Psoas muscle (tissue), 7 donors: ENCODE measurements at regions not wholly inside any gene's neighbourhood (a gene's known extent, or its start where the extent isn't known, plus 50 kb on each side); places are given as distances from the start of the nearest gene placed in this dataset.

Experiments used
- ATAC-seq, 4 donors: fragments of 200-7000 bp; cut with Tn5 transposase; one replicate each; pipeline ENCODE4 v1.9.1; 2020; ENCODE audit warnings: moderate library complexity in 3 of 4, mild to moderate bottlenecking in 2 of 4
- DNase-seq, 2 donors: peaks; one replicate each; pipeline ENCODE4 v3.0.0-alpha.2; 2020
- H3K27ac ChIP-seq: fragments of 200-600 bp; one replicate; pipeline ENCODE4 v1.8.0; 2022
- H3K27me3 ChIP-seq, 3 donors: fragments of 200-600 bp in 1 of 3; one replicate each; pipeline versions ENCODE4 v1.6.1 to v1.8.0; 2013 to 2022; ENCODE audit warnings: low read length in 2 of 3, mild to moderate bottlenecking in 2 of 3, moderate library complexity in 1 of 3; ENCODE audit not compliant: insufficient read depth in 3 of 3
- H3K36me3 ChIP-seq, 2 donors: fragments of 200-600 bp in 1 of 2; one replicate each; pipeline versions ENCODE4 v1.6.1 to v1.8.0; 2013 to 2022; ENCODE audit warnings: low read depth in 1 of 2, mild to moderate bottlenecking in 1 of 2, moderate library complexity in 1 of 2; ENCODE audit not compliant: insufficient read depth in 1 of 2
- H3K4me1 ChIP-seq: fragments of 200-600 bp; one replicate; pipeline ENCODE4 v1.8.0; 2022
- H3K4me3 ChIP-seq: fragments of 200-600 bp; one replicate; pipeline ENCODE4 v1.8.0; 2022; ENCODE audit warnings: mild to moderate bottlenecking
- H3K9me3 ChIP-seq: fragments of 200-600 bp; one replicate; pipeline ENCODE4 v1.8.0; 2022
- CTCF ChIP-seq: fragments of 200-600 bp; IDR thresholded peaks from one replicate; pipeline ENCODE4 v1.8.0; 2022; ENCODE audit warnings: antibody characterized with exemption
- WGBS, 3 donors: extraction: QIAGEN DNeasy Blood & Tissue Kit; methylation state at CpG; one replicate each; pipeline versions ENCODE4 v1.1.6 to v1.1.7; 2013; 5-methylcytosine and 5-hydroxymethylcytosine counted together
- intact Hi-C, 2 donors: fragments of 100-400 bp; cut with DNase I; formaldehyde crosslinking; loops; one replicate each; pipeline versions ENCODE4 v1.11.0 to v1.14.2; 2022
- donor health status: healthy with polysubstance abuse.
- donor health status: DM: no; HTN: no; CAD: no; lungs with moderate emphysema.
- donor health status: Bipolar disorder and iron deficiency.
- donor health status: healthy.
- donor health status: DM: yes; HTN: yes; CAD: no.
- donor health status: DM: no; HTN: no; CAD: no.
- donor health status: DM: yes; HTN: yes; CAD: no.

- peak in 1 of 2 donors; percentile 28 for DNase-seq
- Histone ChIP-seq H3K36me3 (no peaks in the 10 kb centered on the region), H3K27ac (no peak overlapping the region), H3K4me3 (no peak overlapping the region), H3K4me1 (no peaks in the 10 kb centered on the region), H3K27me3 (peaks cover 0 to 9% (median 3%) of the 10 kb centered on the region in 3 donors), H3K9me3 (no peaks in the 10 kb centered on the region)
- 78 to 88% (median 85%) methylated on average over 17 of the region's 17 CpGs for WGBS, 3 donors
- no peak for ATAC-seq
- no peak for TF ChIP-seq CTCF
- intact Hi-C loops, result no loop called here
Measured at GRCh38 chr14:101228949-101229541, 325.5 kb upstream of the RTL1 start.

GRCh38 chr14:101229666-101230065, 326.1 kb upstream of the RTL1 start:
- Histone ChIP-seq H3K27me3 (peaks cover 0 to 9% (median 3%) of the 10 kb centered on the region in 3 donors), H3K4me3 (no peak overlapping the region), H3K4me1 (no peaks in the 10 kb centered on the region), H3K9me3 (no peaks in the 10 kb centered on the region), H3K36me3 (no peaks in the 10 kb centered on the region), H3K27ac (no peak overlapping the region)
- TF ChIP-seq CTCF, result no peak
- 67 to 78% (median 75%) methylated on average over 10 to 23 of the region's 27 CpGs for WGBS, 3 donors
- ATAC-seq (no peak), DNase-seq (peak in 1 of 2 donors; percentile 17)
- intact Hi-C loops, result no loop called here

GRCh38 chr14:101230161-101230850, 326.8 kb upstream of the RTL1 start:
- Histone ChIP-seq H3K27me3 (peaks cover 0 to 5% (median 0%) of the 10 kb centered on the region in 3 donors), H3K4me3 (no peak overlapping the region), H3K4me1 (no peaks in the 10 kb centered on the region), H3K27ac (no peak overlapping the region), H3K36me3 (no peaks in the 10 kb centered on the region), H3K9me3 (no peaks in the 10 kb centered on the region)
- DNase-seq (peak in 1 of 2 donors; percentile 27), ATAC-seq (no peak)
- WGBS, 3 donors, result 82 to 90% (median 84%) methylated on average over 15 of the region's 15 CpGs
- intact Hi-C loops, result no loop called here
- no peak for TF ChIP-seq CTCF

GRCh38 chr14:101230851-101231550, 327.5 kb upstream of the RTL1 start:
- no peak overlapping the region for H3K27ac ChIP-seq
- TF ChIP-seq CTCF, result no peak
- no peaks in the 10 kb centered on the region for H3K4me1 ChIP-seq
- intact Hi-C loops, result no loop called here
- no peaks in the 10 kb centered on the region for H3K27me3 ChIP-seq
- H3K36me3 ChIP-seq, result no peaks in the 10 kb centered on the region
- ATAC-seq (no peak), DNase-seq (peak in 1 of 2 donors; percentile 19)
- H3K9me3 ChIP-seq, result no peaks in the 10 kb centered on the region
- 93 to 99% (median 95%) methylated on average over 5 of the region's 5 CpGs for WGBS, 3 donors
- no peak overlapping the region for H3K4me3 ChIP-seq
